Astrocyte (in vitro differentiated cells and primary cell): ENCODE measurements at regions not wholly inside any gene's neighbourhood (a gene's known extent, or its start where the extent isn't known, plus 50 kb on each side); places are given as distances from the start of the nearest gene placed in this dataset.

Experiments used
- DNase-seq: peaks from one replicate; pipeline ENCODE4 v3.0.0-alpha.2; 2010; ENCODE audit warnings: low read depth
- FAIRE-seq: peaks from 2 replicates; lab custom pipeline; 2011; peaks lifted over from hg19 to GRCh38; lab: Jason Lieb, UNC
- H2AFZ ChIP-seq: 2 replicates; pipeline ENCODE4 v1.6.0; 2012; ENCODE audit warnings: low read depth, low read length, inconsistent platforms
- H3K27ac ChIP-seq: 2 replicates; pipeline ENCODE4 v1.5.1; 2011; ENCODE audit warnings: low read depth, low read length, inconsistent platforms
- H3K27me3 ChIP-seq: 2 replicates; pipeline ENCODE4 v1.6.0; 2011; ENCODE audit warnings: low read length, inconsistent platforms; ENCODE audit not compliant: insufficient read depth
- H3K36me3 ChIP-seq: 2 replicates; pipeline ENCODE4 v1.5.1; 2011; ENCODE audit warnings: low read length, inconsistent platforms; ENCODE audit not compliant: insufficient read depth
- H3K4me1 ChIP-seq: 2 replicates; pipeline ENCODE4 v1.5.1; 2011; ENCODE audit warnings: low read length, inconsistent platforms; ENCODE audit not compliant: insufficient read depth
- H3K4me2 ChIP-seq: 2 replicates; pipeline ENCODE4 v1.6.0; 2012; ENCODE audit warnings: low read length, inconsistent platforms
- H3K4me3 ChIP-seq: 2 replicates; pipeline ENCODE4 v1.5.1; 2011; ENCODE audit warnings: low read depth, mild to moderate bottlenecking, low read length, inconsistent platforms; ENCODE audit not compliant: insufficient read depth
- H3K79me2 ChIP-seq: 2 replicates; pipeline ENCODE4 v1.6.0; 2012; ENCODE audit warnings: mild to moderate bottlenecking, low read length, inconsistent platforms; ENCODE audit not compliant: insufficient read depth
- H3K9ac ChIP-seq: 2 replicates; pipeline ENCODE4 v1.6.0; 2012; ENCODE audit warnings: mild to moderate bottlenecking, low read length, inconsistent platforms
- H3K9me3 ChIP-seq: 2 replicates; pipeline ENCODE4 v1.5.1; 2012; ENCODE audit warnings: low read depth, mild to moderate bottlenecking, low read length, inconsistent platforms; ENCODE audit not compliant: insufficient read depth
- H4K20me1 ChIP-seq: 2 replicates; pipeline ENCODE4 v1.6.0; 2012; ENCODE audit warnings: low read length, inconsistent platforms; ENCODE audit not compliant: insufficient read depth
- H3K27ac Mint-ChIP-seq: one replicate; pipeline ENCODE4 v1.8.0; 2021; ENCODE audit warnings: mild to moderate bottlenecking, mixed read lengths; ENCODE audit not compliant: unreplicated experiment
- H3K27me3 Mint-ChIP-seq: one replicate; pipeline ENCODE4 v1.8.0; 2021; ENCODE audit warnings: low read depth, mixed read lengths; ENCODE audit not compliant: unreplicated experiment
- H3K36me3 Mint-ChIP-seq: one replicate; pipeline ENCODE4 v1.8.0; 2021; ENCODE audit warnings: low read depth, mixed read lengths; ENCODE audit not compliant: unreplicated experiment
- H3K4me1 Mint-ChIP-seq: one replicate; pipeline ENCODE4 v1.8.0; 2021; ENCODE audit warnings: low read depth, mixed read lengths; ENCODE audit not compliant: unreplicated experiment
- H3K4me3 Mint-ChIP-seq: one replicate; pipeline ENCODE4 v1.8.0; 2021; ENCODE audit warnings: mild to moderate bottlenecking, moderate library complexity, mixed read lengths; ENCODE audit not compliant: unreplicated experiment
- H3K9me3 Mint-ChIP-seq: one replicate; pipeline ENCODE4 v1.8.0; 2021; ENCODE audit warnings: mild to moderate bottlenecking, mixed read lengths; ENCODE audit not compliant: unreplicated experiment
- CTCF ChIP-seq: IDR thresholded peaks from 2 replicates; pipeline ENCODE4 v1.5.1; 2011; ENCODE audit warnings: low read depth, mild to moderate bottlenecking, inconsistent platforms, low read length, moderate library complexity; ENCODE audit not compliant: insufficient read depth
- EZH2 ChIP-seq: IDR thresholded peaks from 2 replicates; pipeline ENCODE4 v1.6.1; 2012; ENCODE audit warnings: mild to moderate bottlenecking, low read length, inconsistent platforms; ENCODE audit not compliant: insufficient read depth

- H3K79me2 ChIP-seq = no peaks in the 10 kb centered on the region
Measured at GRCh38 chr4:111685205-111685604, 460.0 kb upstream of the FAM241A start.

GRCh38 chr4:111689214-111689613 is 456.0 kb upstream of the FAM241A start:
- Histone ChIP-seq H3K79me2 (no peaks in the 10 kb centered on the region), H3K27ac (no peak overlapping the region), H3K27me3 (no peaks in the 10 kb centered on the region), H3K4me2 (peak overlapping the region; percentile 5), H3K9me3 (no peaks in the 10 kb centered on the region), H2AFZ (no peak overlapping the region), H3K4me1 (no peaks in the 10 kb centered on the region), H3K9ac (no peak overlapping the region), H4K20me1 (no peaks in the 10 kb centered on the region), H3K4me3 (no peak overlapping the region), H3K36me3 (no peaks in the 10 kb centered on the region)
- DNase-seq (peak; percentile 64), FAIRE-seq (no peak)
- Mint-ChIP-seq H3K27ac (no peak overlapping the region), H3K27me3 (no peaks in the 10 kb centered on the region), H3K36me3 (no peaks in the 10 kb centered on the region), H3K9me3 (peaks cover 3% of the 10 kb centered on the region), H3K4me3 (no peak overlapping the region), H3K4me1 (peaks cover 7% of the 10 kb centered on the region)
- TF ChIP-seq EZH2 (no peak), CTCF (no peak)

More at GRCh38 chr4:111685205-111685604, 460.0 kb upstream of the FAM241A start:
- H3K4me2 ChIP-seq = no peak overlapping the region
- H3K27me3 ChIP-seq = no peaks in the 10 kb centered on the region
- no peaks in the 10 kb centered on the region for H4K20me1 ChIP-seq
- H3K27ac ChIP-seq = no peak overlapping the region
- TF ChIP-seq CTCF (no peak), EZH2 (no peak)
- no peak overlapping the region for H3K9ac ChIP-seq
- H3K9me3 ChIP-seq = no peaks in the 10 kb centered on the region
- H3K36me3 ChIP-seq = no peaks in the 10 kb centered on the region
- Mint-ChIP-seq H3K9me3 (peaks cover 5% of the 10 kb centered on the region), H3K27me3 (no peaks in the 10 kb centered on the region), H3K27ac (no peak overlapping the region), H3K36me3 (no peaks in the 10 kb centered on the region), H3K4me1 (peaks cover 7% of the 10 kb centered on the region), H3K4me3 (no peak overlapping the region)
- H2AFZ ChIP-seq = no peak overlapping the region
- no peak overlapping the region for H3K4me3 ChIP-seq
- no peak for DNase-seq
- no peak for FAIRE-seq
- no peaks in the 10 kb centered on the region for H3K4me1 ChIP-seq

GRCh38 chr4:111689731-111690130 is 455.5 kb upstream of the FAM241A start:
- H4K20me1 ChIP-seq = no peaks in the 10 kb centered on the region
- Mint-ChIP-seq H3K4me3 (no peak overlapping the region), H3K9me3 (no peaks in the 10 kb centered on the region), H3K27me3 (no peaks in the 10 kb centered on the region), H3K4me1 (peaks cover 7% of the 10 kb centered on the region), H3K36me3 (no peaks in the 10 kb centered on the region), H3K27ac (no peak overlapping the region)
- H2AFZ ChIP-seq = no peak overlapping the region
- FAIRE-seq = no peak
- H3K9me3 ChIP-seq = no peaks in the 10 kb centered on the region
- peak; percentile 39 for DNase-seq
- H3K36me3 ChIP-seq = no peaks in the 10 kb centered on the region
- peak overlapping the region; percentile 5 for H3K4me2 ChIP-seq
- H3K4me3 ChIP-seq = no peak overlapping the region
- no peaks in the 10 kb centered on the region for H3K27me3 ChIP-seq
- no peak overlapping the region for H3K9ac ChIP-seq
- no peaks in the 10 kb centered on the region for H3K79me2 ChIP-seq
- no peak overlapping the region for H3K27ac ChIP-seq
- no peaks in the 10 kb centered on the region for H3K4me1 ChIP-seq
- TF ChIP-seq CTCF = no peak
- no peak for TF ChIP-seq EZH2
